GM18520 (cell line): ENCODE measurements at regions not wholly inside any gene's neighbourhood (a gene's known extent, or its start where the extent isn't known, plus 50 kb on each side); places are given as distances from the start of the nearest gene placed in this dataset.
"Not testable (repeated sequence)": the region's sequence is repeated elsewhere in the genome, so short reads cannot be mapped to it uniquely, and the experiment has no call there.

Experiments
- ATAC-seq: cut with Tn5 transposase; IDR thresholded peaks from one replicate; pipeline ENCODE4 v1.9.1; 2021; ENCODE audit not compliant: unreplicated experiment

GRCh38 chr10:61059636-61060035 is 115.7 kb upstream of the RHOBTB1 start:
- ATAC-seq = no peak

GRCh38 chr10:61052469-61053205 is 108.7 kb upstream of the RHOBTB1 start:
- no peak for ATAC-seq

- no peak for ATAC-seq
These were observed 107.4 kb upstream of the RHOBTB1 start for GRCh38 chr10:61051344-61051743.

- no peak for ATAC-seq
These were observed 106.2 kb upstream of the RHOBTB1 start for GRCh38 chr10:61050120-61050745.

- no peak for ATAC-seq
These were observed 105.4 kb upstream of the RHOBTB1 start for GRCh38 chr10:61049386-61049785.

- no peak for ATAC-seq
These were observed 104.0 kb upstream of the RHOBTB1 start for GRCh38 chr10:61047788-61048560.

- no peak for ATAC-seq
These were observed 103.1 kb upstream of the RHOBTB1 start for GRCh38 chr10:61047081-61047480.

GRCh38 chr10:61045480-61045879 is 101.5 kb upstream of the RHOBTB1 start:
- ATAC-seq = not testable (repeated sequence)

GRCh38 chr10:61042533-61042932 is 98.5 kb upstream of the RHOBTB1 start:
- no peak for ATAC-seq

GRCh38 chr10:61040399-61041016 is 96.5 kb upstream of the RHOBTB1 start:
- ATAC-seq = no peak

GRCh38 chr10:61039868-61040267 is 95.9 kb upstream of the RHOBTB1 start:
- no peak for ATAC-seq

GRCh38 chr10:61037261-61037830 is 93.4 kb upstream of the RHOBTB1 start:
- not testable (repeated sequence) for ATAC-seq

GRCh38 chr10:61036148-61036547 is 92.2 kb upstream of the RHOBTB1 start:
- ATAC-seq = not testable (repeated sequence)

GRCh38 chr10:61031341-61031740 is 87.4 kb upstream of the RHOBTB1 start:
- ATAC-seq = no peak

- no peak for ATAC-seq
These were observed 85.4 kb upstream of the RHOBTB1 start for GRCh38 chr10:61029411-61029810.

- no peak for ATAC-seq
These were observed 84.9 kb upstream of the RHOBTB1 start for GRCh38 chr10:61028861-61029361.

GRCh38 chr10:61024856-61025201 is 80.8 kb upstream of the RHOBTB1 start:
- no peak for ATAC-seq

- ATAC-seq = no peak
These were observed 80.3 kb upstream of the RHOBTB1 start for GRCh38 chr10:61024151-61024855.

GRCh38 chr10:61023053-61023452 is 79.1 kb upstream of the RHOBTB1 start:
- no peak for ATAC-seq

- no peak for ATAC-seq
These were observed 77.9 kb upstream of the RHOBTB1 start for GRCh38 chr10:61021926-61022325.
